H54 (cell line): ENCODE measurements at regions not wholly inside any gene's neighbourhood (a gene's known extent, or its start where the extent isn't known, plus 50 kb on each side); places are given as distances from the start of the nearest gene placed in this dataset.

ENCODE experiments used
- DNase-seq: peaks from one replicate; pipeline ENCODE4 v3.0.0; 2011; ENCODE audit warnings: low spot score, mixed read lengths; ENCODE audit not compliant: insufficient read length
- FAIRE-seq: peaks from 3 replicates; lab custom pipeline; 2011; peaks lifted over from hg19 to GRCh38; lab: Jason Lieb, UNC
- POLR2A ChIP-seq: IDR thresholded peaks from 2 replicates; pipeline ENCODE4 v1.6.1; 2011; ENCODE audit warnings: low read depth, mild to moderate bottlenecking, low read length

DNA sequence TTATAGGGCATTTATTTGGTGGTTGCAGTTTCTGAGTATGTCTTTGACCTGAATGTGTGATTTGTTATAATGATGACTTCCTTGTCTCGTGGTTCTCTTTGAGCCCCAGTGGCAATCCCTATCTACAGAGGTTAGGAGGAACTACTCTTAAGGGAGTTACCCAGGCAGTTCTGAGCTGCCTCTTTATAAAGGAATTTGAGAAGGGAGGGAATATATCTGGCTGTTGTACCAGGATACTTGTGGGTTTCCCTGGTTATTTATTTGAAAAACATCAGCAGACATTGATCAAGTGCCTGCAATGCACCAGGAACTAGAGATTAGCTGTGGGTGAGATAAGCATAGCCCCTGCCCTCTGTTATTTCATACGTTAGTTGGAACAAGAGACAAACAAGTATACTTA is 243.5 kb upstream of the ARHGAP20 start:
- FAIRE-seq (no peak), DNase-seq (no peak)
- TF ChIP-seq POLR2A = no peak

DNA sequence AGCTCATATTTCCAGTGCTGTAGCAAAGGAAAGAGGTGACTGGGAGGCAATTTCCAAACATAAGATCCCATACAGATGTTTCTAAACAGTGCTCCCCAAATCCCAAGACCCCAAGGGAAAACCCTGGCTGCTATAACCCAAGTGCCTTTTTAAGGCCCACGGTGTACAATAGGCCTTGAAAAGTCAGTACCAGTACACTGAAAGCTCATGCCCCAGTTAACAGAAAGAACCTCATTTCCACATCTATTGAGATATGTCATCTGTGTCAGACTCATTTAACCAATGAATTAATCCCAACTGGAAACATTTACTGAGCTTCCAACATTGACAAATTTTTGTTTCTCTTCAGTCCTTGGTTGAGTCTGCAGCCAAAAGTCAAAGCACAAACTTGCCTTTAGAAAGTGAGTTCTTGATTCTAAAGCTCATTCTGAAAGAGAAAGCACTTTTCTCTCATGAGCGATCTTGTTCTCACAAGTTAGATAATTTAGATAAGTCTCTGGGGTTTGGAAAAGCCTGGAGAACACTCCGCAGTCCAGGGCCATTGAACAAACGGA is 239.8 kb upstream of the ARHGAP20 start:
- TF ChIP-seq POLR2A = no peak
- DNase-seq = no peak
- no peak for FAIRE-seq

DNA sequence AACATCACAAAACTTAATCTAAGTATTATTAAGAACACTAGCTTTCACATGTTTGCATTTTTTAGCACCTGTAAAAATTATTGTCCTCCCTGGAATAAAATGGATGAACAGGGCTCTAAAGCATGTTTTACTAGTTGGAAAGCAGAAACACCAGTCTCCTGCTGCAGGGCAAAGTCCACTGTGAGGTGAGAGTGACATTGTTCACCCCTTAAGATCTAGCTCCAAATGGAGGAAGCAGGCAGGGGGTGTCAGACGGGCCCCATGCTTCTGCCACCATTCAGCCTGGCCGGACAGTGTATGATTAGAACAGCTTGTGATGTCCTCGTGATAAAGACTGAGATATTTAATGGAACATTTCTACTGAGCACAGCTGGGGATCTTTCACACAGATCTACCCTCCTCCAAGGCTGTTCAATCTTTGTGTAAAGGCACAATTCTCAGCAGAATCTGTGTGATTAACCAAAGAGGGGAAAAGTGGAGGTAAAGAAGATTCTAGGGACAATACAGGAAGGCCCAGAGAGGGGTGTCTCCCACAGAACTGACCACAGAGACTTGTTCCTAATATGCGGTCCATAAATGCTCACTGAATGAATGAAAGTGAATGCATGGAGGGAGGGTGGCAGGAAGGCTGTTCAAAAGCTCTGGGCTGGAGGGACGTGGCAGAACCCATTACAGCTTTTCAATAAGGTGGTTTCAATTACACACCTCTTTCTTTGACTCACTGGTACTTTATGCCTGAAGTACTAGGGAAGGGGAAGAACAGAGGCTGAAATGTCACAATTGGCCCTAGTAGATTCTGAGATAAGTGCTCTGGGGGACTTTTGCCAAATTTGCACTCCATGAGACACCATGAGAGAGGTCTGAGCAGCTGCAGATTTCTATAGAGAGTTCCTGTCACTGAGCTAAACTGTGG is 239.1 kb upstream of the ARHGAP20 start:
- no peak for TF ChIP-seq POLR2A
- DNase-seq (no peak), FAIRE-seq (no peak)

DNA sequence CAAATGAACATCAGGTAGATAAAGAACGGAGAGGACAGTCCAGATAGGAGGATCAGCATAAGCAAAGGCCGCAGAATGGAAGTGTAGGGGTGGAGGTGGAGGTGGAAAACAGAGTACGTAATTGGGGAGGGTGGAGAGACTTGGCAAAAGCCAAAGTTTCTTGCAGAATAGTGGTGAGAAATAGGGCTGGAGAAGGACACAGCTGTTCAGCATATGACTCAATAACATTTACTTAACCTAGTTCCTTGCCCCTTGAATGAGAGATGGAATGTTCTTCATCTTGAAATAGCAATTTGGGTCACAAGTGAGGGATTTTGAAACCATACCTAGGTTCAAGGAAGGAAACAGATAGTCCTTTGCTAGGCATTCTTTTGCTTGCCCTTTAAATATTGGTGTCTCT is 235.9 kb upstream of the ARHGAP20 start:
- DNase-seq (no peak), FAIRE-seq (no peak)
- TF ChIP-seq POLR2A = no peak

DNA sequence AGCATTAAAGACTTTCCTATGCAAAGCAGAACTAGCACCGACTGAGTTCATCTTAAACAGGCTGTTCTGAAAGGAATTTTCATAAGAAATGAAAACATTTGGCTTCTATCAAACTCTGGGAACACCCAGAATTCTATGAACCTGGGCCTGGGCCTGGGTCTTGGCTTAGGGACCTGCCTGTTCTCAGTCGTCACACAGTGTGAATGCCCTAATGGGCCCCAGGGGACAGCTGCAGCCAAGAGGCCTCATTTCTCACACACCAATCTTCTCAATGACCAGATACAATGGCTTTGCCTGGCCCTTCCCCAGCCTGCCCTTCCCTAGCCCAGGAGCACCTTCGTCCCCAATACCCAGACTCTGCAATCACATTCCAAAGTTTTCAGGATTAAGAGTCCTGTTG is 234.9 kb upstream of the ARHGAP20 start:
- FAIRE-seq = no peak

DNA sequence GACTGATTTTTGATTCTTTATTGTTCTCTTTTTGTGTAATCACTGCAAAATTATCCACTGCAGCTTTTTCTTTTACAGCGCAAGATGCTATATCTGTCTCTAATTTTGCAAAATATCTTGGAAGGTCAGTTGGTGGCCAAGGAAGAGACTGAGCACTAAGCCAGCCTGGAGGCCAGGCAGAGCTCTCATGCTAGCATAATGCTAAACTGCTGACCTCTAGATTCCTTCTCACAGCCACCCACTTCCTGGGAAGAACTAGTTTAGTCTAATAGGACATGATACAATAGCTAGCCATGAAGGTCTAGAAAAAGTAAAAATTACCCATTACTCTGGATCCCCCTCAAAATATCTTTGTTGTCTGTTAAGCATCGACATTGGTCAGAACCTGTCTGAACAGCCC is 227.2 kb upstream of the ARHGAP20 start:
- FAIRE-seq (no peak), DNase-seq (no peak)

More for the DNA sequence above, 234.9 kb upstream of the ARHGAP20 start:
- no peak for TF ChIP-seq POLR2A
- DNase-seq = no peak

DNA sequence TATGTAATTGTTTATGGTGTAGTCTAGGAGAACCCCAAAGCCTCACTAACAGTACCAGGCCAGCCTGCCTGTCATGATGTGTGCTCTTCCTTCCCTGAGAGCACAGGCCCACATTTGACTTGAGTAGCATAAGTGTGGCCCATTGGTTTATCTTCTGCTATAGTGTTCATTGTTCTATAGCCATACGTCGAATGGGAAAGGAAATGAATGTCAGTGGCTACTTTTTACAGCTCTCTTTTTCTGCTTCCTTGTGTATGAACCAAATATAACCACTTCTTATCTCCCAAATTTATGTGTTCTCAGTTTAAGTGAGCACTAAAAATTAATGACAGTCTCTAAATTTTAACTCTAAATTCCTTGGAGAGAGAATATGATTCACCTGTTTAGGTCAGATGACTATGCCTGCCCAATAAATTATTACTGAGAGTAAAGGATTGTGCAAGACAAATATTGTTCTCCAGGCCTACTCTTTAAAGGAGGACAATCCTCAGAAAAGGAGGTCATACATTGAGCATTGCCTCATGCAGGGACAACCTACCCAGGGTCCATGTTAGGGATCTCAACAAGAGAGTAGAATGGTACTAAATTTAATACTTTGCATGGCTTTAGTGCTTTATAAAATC is 222.9 kb upstream of the ARHGAP20 start:
- TF ChIP-seq POLR2A = no peak
- DNase-seq (no peak), FAIRE-seq (no peak)

More for the DNA sequence above, 227.2 kb upstream of the ARHGAP20 start:
- no peak for TF ChIP-seq POLR2A

DNA sequence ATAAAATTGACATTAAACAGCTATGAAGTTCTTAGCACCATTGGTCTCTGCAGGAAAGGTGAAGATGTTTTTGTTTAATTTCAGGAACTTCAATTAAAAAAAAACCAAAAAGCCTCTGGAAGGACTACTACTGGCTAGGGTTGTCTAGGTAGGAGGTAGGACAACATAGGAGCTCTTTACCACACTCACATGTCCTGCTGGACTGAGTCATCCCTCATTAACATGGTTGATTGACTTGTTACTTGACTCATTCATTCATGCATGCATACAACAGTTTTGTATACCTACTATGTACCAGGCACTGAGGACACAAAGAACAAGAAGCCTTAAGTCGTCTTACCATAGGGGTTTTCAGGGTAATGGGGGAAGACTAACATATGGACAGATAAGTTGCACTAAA is 216.9 kb upstream of the ARHGAP20 start:
- DNase-seq = no peak
- FAIRE-seq = no peak
- no peak for TF ChIP-seq POLR2A

DNA sequence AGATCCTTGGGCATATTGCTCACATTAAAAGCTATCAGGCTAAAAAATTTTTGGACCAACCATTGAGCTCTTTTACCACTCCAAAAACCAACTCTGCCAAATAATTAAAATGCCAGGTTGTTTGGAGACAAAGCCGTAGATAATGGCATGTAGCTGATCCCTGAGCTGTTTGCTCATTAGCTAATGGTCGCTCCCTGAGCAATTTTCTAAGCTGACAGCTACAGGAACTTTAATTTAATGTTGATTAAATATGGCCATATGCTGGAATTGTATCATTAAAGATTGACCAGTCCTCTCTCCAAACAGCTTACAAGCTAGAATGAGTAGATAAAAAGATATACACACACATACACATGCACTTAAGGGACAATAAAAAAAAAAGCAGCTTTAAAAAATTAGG is 216.2 kb upstream of the ARHGAP20 start:
- TF ChIP-seq POLR2A = no peak
- no peak for DNase-seq
- FAIRE-seq = no peak

DNA sequence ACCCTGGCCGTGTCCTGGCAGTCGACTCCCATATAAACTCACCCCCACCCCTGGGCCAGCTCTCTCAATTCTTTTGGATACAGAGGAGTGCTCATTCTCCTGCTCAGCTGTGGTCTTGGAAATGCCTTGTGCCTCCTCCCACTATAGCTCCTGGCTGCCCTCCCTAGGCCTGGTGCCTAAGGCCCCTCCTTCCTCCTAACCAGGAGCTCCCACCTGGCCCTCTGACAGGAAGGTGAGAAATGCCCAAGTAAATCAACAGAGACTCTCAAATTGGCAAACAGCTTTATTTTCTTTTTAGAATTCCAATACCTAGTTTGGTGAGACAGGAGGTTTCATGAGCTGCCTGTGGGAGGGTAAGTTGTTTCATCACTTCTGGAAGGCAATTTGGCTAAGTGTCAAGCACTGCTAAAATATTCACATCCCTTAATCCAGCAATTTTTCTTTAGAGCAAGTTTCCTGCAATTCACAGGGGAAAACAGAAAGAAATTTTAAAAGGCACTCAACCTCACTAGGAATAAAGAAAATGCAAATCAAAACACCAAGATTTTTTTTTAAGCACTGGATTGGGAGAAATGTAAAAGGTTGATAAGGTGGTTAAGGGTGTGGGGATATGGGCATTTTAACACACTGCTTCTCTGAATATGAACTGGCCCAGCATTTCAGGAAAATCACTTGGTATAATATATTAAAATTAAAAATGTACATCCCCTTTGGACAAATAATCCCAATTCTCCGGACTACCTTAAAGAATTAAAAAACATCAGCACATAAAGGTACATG is 209.7 kb upstream of the ARHGAP20 start:
- TF ChIP-seq POLR2A = no peak
- no peak for DNase-seq
- FAIRE-seq = no peak

DNA sequence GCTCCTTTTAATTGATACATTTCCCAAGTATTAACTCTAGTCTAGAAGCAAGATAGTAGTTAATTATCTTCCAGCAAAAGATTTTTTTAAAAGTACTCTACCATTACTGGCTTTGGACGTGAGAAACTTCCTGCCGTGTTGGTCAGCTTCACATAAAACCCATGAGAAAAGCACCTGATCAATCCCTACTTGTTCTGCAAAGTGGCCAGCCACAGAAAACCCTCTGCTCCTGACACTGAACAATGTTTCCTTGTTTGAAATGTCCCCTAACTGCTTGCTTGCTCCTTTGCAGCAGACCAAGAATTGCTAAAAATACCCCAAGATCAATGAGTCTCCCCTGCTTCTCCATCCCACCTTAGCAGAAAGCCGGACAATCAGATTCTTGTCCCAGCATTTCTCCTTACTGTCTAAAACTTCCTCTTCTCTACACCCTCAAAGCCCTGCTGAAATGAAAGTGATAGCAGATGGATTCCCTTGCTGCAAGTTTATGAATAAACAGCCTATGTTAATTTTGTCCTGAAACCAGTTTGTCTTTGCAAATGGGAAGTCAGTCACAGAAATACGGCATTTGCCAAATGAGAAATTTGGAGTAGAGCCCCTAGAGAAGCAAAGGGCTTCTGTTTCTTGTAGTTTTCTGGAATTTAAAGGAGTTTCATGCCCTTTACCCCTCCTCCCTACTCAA is 207.1 kb upstream of the ARHGAP20 start:
- TF ChIP-seq POLR2A = no peak
- DNase-seq (no peak), FAIRE-seq (no peak)

DNA sequence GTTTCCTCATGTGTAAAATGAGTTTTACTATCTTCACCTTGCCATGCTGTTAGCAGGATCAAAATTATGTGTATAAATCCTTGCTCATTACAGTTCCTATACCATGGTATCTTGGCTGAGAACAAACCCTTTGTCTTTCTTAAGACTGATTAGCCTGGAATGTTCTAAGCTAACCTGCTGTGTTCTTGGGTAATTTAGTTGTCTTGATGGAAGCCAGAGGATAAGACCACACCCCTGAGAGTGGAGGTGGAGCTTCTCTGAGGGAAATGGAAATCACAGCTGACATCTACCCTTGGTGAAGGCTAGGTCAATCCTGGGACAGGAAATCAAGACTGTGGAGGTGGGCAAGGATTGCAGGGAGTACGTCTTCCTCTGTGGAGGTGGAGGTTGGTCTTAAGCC is 206.1 kb upstream of the ARHGAP20 start:
- DNase-seq = no peak
- TF ChIP-seq POLR2A = no peak
- FAIRE-seq = no peak

DNA sequence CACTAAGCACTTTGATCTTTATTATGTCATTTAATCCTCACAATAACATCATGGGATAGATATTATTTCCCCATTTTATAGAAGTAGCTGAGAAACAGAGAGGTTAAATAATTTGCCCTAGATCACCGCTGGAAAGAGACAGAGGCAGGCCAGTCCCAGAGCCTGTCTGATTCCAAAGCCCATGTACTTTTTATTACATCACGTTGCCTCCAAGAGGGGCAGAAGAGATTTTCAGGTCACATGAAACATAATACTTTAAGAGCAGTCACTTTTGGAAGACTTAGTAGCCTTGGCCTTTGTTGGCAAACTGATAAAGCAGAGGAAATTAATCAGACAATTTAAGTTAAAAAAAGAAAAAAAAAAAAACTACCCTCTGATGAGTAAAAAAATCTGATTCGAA is 200.2 kb upstream of the ARHGAP20 start:
- TF ChIP-seq POLR2A = no peak
- FAIRE-seq (no peak), DNase-seq (no peak)
